ENCODE measurements at regions not wholly inside any gene's neighbourhood (a gene's known extent, or its start where the extent isn't known, plus 50 kb on each side); places are given as distances from the start of the nearest gene placed in this dataset.

DNA sequence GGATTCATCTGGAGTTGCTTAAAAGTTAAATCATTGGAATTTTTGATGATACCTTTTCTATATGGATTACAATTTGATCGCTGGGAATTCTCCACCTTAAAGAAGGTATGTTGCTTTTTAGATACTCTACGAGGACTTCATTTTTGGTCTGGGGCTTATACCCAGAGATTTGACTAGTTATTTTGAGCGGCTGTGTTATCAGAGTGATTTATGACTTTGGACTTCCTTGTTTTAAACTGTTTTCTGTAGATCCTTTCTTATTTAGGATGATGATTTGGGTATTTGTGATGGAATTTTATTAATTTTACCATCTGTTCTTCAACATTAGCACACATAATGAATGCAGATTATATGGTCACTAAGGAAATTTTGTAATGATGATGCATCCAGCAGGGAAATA is 75.2 kb downstream of the SOX4 start:
- Histone ChIP-seq H3K27me3 (ENCODE audit: insufficient read depth, low read length, poor library complexity, severe bottlenecking) (peaks cover 8% of the 10 kb centered on the region), H3K79me2 (ENCODE audit: insufficient read depth, low read length) (peaks cover 100% of the 10 kb centered on the region), H3K9me2 (replicated peaks; ENCODE audit: low read depth, low read length) (no peaks in the 10 kb centered on the region), H3K9ac (ENCODE audit: low read depth, low read length, poor library complexity, severe bottlenecking) (peak overlapping the region; percentile 97), H4K20me1 (ENCODE audit: insufficient read depth, low read length, poor library complexity, severe bottlenecking) (peaks cover 63% of the 10 kb centered on the region), H3K36me3 (ENCODE audit: insufficient read depth, low read length) (peaks cover 10% of the 10 kb centered on the region; the same call in 1 of the 2 replicates), H3K4me3 (ENCODE audit: low read length, poor library complexity, severe bottlenecking) (peak overlapping the region; percentile 91), H3K9me3 (ENCODE audit: insufficient read depth, low read depth, low read length) (no peaks in the 10 kb centered on the region), H2AFZ (ENCODE audit: low read length) (no peak overlapping the region), H3K4me1 (ENCODE audit: insufficient read depth, low read length, poor library complexity, severe bottlenecking) (peaks cover 21% of the 10 kb centered on the region), H3K4me2 (ENCODE audit: low read depth, low read length, poor library complexity, severe bottlenecking) (peak overlapping the region; percentile 88), H3F3A (ENCODE audit: low read depth) (no peaks in the 10 kb centered on the region)
- TF ChIP-seq, protein P1, sequence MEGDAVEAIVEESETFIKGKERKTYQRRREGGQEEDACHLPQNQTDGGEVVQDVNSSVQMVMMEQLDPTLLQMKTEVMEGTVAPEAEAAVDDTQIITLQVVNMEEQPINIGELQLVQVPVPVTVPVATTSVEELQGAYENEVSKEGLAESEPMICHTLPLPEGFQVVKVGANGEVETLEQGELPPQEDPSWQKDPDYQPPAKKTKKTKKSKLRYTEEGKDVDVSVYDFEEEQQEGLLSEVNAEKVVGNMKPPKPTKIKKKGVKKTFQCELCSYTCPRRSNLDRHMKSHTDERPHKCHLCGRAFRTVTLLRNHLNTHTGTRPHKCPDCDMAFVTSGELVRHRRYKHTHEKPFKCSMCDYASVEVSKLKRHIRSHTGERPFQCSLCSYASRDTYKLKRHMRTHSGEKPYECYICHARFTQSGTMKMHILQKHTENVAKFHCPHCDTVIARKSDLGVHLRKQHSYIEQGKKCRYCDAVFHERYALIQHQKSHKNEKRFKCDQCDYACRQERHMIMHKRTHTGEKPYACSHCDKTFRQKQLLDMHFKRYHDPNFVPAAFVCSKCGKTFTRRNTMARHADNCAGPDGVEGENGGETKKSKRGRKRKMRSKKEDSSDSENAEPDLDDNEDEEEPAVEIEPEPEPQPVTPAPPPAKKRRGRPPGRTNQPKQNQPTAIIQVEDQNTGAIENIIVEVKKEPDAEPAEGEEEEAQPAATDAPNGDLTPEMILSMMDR (conservative IDR thresholded peaks at IDR 0.05; ENCODE audit: low read length), result no peak
- no peak for TF ChIP-seq EZH2phosphoT487 (IDR thresholded peaks at IDR 0.05; ENCODE audit: borderline replicate concordance)

DNA sequence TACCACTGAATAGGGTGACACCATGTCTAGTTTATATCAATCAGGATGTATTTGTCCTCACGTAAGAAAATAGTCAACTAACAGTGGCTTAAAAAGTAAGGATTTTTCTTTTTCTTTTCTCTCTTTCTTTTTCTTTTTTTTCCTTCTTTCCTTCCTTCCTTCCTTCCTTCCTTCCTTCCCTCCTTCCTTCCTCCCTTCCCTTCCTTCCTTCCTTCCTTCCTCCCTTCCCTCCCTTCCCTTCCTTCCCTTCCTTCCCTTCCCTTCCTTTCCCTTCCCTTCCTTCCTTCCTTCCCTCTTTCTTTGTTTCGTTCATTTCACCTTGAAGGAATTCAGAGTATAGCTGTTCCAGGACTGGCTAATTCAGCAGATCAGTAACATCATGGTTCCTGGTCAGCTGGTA is 83.2 kb downstream of the SOX4 start:
- H3K4me3 ChIP-seq (ENCODE audit: low read length, poor library complexity, severe bottlenecking), result peak overlapping the region; percentile 60
- no peak overlapping the region for H3K9ac ChIP-seq (ENCODE audit: low read depth, low read length, poor library complexity, severe bottlenecking)
- H3K4me2 ChIP-seq (ENCODE audit: low read depth, low read length, poor library complexity, severe bottlenecking), result peak overlapping the region; percentile 70
- TF ChIP-seq, protein P1 (conservative IDR thresholded peaks at IDR 0.05; ENCODE audit: low read length), result no peak
- TF ChIP-seq EZH2phosphoT487 (IDR thresholded peaks at IDR 0.05; ENCODE audit: borderline replicate concordance), result no peak
- peaks cover 92% of the 10 kb centered on the region for H4K20me1 ChIP-seq (ENCODE audit: insufficient read depth, low read length, poor library complexity, severe bottlenecking)
- H3K36me3 ChIP-seq (ENCODE audit: insufficient read depth, low read length), result peaks cover 64% of the 10 kb centered on the region
- no peak overlapping the region for H2AFZ ChIP-seq (ENCODE audit: low read length)
- peaks cover 67% of the 10 kb centered on the region for H3K4me1 ChIP-seq (ENCODE audit: insufficient read depth, low read length, poor library complexity, severe bottlenecking)
- no peaks in the 10 kb centered on the region for H3K9me2 ChIP-seq (replicated peaks; ENCODE audit: low read depth, low read length)
- no peaks in the 10 kb centered on the region for H3K9me3 ChIP-seq (ENCODE audit: insufficient read depth, low read depth, low read length)
- H3K79me2 ChIP-seq (ENCODE audit: insufficient read depth, low read length), result peaks cover 99% of the 10 kb centered on the region
- H3F3A ChIP-seq (ENCODE audit: low read depth), result no peaks in the 10 kb centered on the region
- no peaks in the 10 kb centered on the region for H3K27me3 ChIP-seq (ENCODE audit: insufficient read depth, low read length, poor library complexity, severe bottlenecking)

DNA sequence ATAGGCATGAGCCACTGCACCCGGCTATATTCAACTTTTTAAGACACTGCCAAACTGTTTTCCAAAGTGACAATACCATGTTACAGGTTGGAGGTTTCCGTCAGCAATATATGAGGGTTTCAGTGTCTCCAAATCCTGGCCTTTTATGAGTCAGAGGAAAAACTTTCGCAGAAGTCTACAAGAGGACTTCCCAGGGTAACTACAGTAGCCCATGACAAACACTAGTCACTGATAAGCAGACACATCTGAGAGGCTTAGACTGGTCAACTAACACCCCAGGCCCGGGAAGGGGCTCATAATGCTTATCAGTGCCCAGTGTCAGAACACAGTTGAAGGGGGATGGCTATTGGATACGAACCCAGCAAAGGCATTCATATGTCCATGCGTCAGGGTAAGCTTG is 85.4 kb downstream of the SOX4 start:
- peaks cover 92% of the 10 kb centered on the region for H4K20me1 ChIP-seq (ENCODE audit: insufficient read depth, low read length, poor library complexity, severe bottlenecking)
- H3K4me2 ChIP-seq (ENCODE audit: low read depth, low read length, poor library complexity, severe bottlenecking), result peak overlapping the region; percentile 71
- H3K27me3 ChIP-seq (ENCODE audit: insufficient read depth, low read length, poor library complexity, severe bottlenecking), result no peaks in the 10 kb centered on the region
- no peak for TF ChIP-seq EZH2phosphoT487 (IDR thresholded peaks at IDR 0.05; ENCODE audit: borderline replicate concordance)
- TF ChIP-seq, protein P1 (conservative IDR thresholded peaks at IDR 0.05; ENCODE audit: low read length), result no peak
- H3K4me1 ChIP-seq (ENCODE audit: insufficient read depth, low read length, poor library complexity, severe bottlenecking), result peaks cover 60% of the 10 kb centered on the region
- H3F3A ChIP-seq (ENCODE audit: low read depth), result no peaks in the 10 kb centered on the region
- no peaks in the 10 kb centered on the region for H3K9me2 ChIP-seq (replicated peaks; ENCODE audit: low read depth, low read length)
- H2AFZ ChIP-seq (ENCODE audit: low read length), result no peak overlapping the region
- H3K4me3 ChIP-seq (ENCODE audit: low read length, poor library complexity, severe bottlenecking), result peak overlapping the region; percentile 32
- no peaks in the 10 kb centered on the region for H3K9me3 ChIP-seq (ENCODE audit: insufficient read depth, low read depth, low read length)
- H3K79me2 ChIP-seq (ENCODE audit: insufficient read depth, low read length), result peaks cover 99% of the 10 kb centered on the region
- H3K36me3 ChIP-seq (ENCODE audit: insufficient read depth, low read length), result peaks cover 73% of the 10 kb centered on the region
- no peak overlapping the region for H3K9ac ChIP-seq (ENCODE audit: low read depth, low read length, poor library complexity, severe bottlenecking)

All from Loucy (cell line).